ENCODE measurements at regions not wholly inside any gene's neighbourhood (a gene's known extent, or its start where the extent isn't known, plus 50 kb on each side); places are given as distances from the start of the nearest gene placed in this dataset.

DNA sequence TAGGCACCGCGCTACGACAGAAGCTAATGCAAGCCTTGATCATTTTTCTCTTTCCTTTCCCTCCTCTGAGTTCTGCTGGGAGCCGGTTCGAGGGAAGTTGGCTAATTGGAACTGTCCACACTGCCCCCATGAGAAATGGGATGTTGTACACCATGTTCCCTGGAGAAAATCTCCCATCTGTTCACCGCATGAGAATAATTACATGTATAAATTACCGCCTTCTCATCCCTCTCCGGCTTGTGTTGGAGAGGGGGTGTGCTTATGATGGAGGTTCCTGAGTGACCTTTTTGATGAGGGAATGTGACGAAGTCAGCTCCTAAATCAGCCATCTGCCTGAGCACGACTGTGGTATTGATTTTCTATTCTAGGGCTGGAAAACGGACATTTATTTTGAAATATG lies 320.2 kb upstream of the SULF2 start:
- TF ChIP-seq FOXA1 (IDR thresholded peaks at IDR 0.05) (no peak), FOXM1 (IDR thresholded peaks at IDR 0.05; ENCODE audit: borderline replicate concordance) (no peak), BHLHE40 (IDR thresholded peaks at IDR 0.05; ENCODE audit: borderline replicate concordance) (no peak), ARNT (IDR thresholded peaks at IDR 0.05) (no peak), ELF4 (IDR thresholded peaks at IDR 0.05) (no peak), FOXK2 (IDR thresholded peaks at IDR 0.05) (no peak), LEF1 (IDR thresholded peaks at IDR 0.05; ENCODE audit: borderline replicate concordance) (no peak), SUZ12 (IDR thresholded peaks at IDR 0.05) (no peak), ZNF384 (IDR thresholded peaks at IDR 0.05) (no peak), TARDBP (IDR thresholded peaks at IDR 0.05) (no peak), HDGF (IDR thresholded peaks at IDR 0.05; ENCODE audit: borderline replicate concordance) (no peak)

All from HEK293T (cell line).